Smooth muscle cell (in vitro differentiated cells): ENCODE measurements at regions not wholly inside any gene's neighbourhood (a gene's known extent, or its start where the extent isn't known, plus 50 kb on each side); places are given as distances from the start of the nearest gene placed in this dataset.
"Not testable (repeated sequence)": the region's sequence is repeated elsewhere in the genome, so short reads cannot be mapped to it uniquely, and the experiment has no call there.

ENCODE experiments used
- DNase-seq: peaks from one replicate; lab custom pipeline; 2025; ENCODE audit not compliant: unreplicated experiment; lab: John Stamatoyannopoulos, UW
- H2AFZ ChIP-seq: fragments of 200-600 bp; sonication (generic); 2 replicates; pipeline ENCODE4 v1.6.0; 2016; ENCODE audit warnings: antibody characterized with exemption, low read depth, mild to moderate bottlenecking
- H3F3A ChIP-seq: fragments of 200-600 bp; sonication (generic); 2 replicates; pipeline ENCODE4 v1.6.0; 2017; ENCODE audit warnings: antibody characterized with exemption, low read depth
- H3K27ac ChIP-seq: fragments of 200-600 bp; sonication (generic); 2 replicates; pipeline ENCODE4 v1.5.1; 2016; ENCODE audit warnings: low read depth, mild to moderate bottlenecking
- H3K27me3 ChIP-seq: fragments of 200-600 bp; sonication (generic); 2 replicates; pipeline ENCODE4 v1.6.1; 2016; ENCODE audit warnings: low read depth, mild to moderate bottlenecking
- H3K36me3 ChIP-seq: fragments of 200-600 bp; sonication (generic); 2 replicates; pipeline ENCODE4 v1.5.1; 2016; ENCODE audit warnings: low read depth
- H3K4me1 ChIP-seq: fragments of 200-600 bp; sonication (generic); 2 replicates; pipeline ENCODE4 v1.5.1; 2016; ENCODE audit warnings: low read depth
- H3K4me2 ChIP-seq: fragments of 200-600 bp; sonication (generic); 2 replicates; pipeline ENCODE4 v1.6.0; 2016; ENCODE audit warnings: mild to moderate bottlenecking
- H3K4me3 ChIP-seq: fragments of 200-600 bp; sonication (generic); 2 replicates; pipeline ENCODE4 v1.5.1; 2016; ENCODE audit warnings: mild to moderate bottlenecking
- H3K79me2 ChIP-seq: fragments of 200-600 bp; sonication (generic); 2 replicates; pipeline ENCODE4 v1.6.0; 2016; ENCODE audit warnings: low read depth, mild to moderate bottlenecking
- H3K9ac ChIP-seq: fragments of 200-600 bp; sonication (generic); 2 replicates; pipeline ENCODE4 v1.6.0; 2016; ENCODE audit warnings: low read depth
- H3K9me3 ChIP-seq: fragments of 200-600 bp; sonication (generic); replicated peaks from 2 replicates; pipeline ENCODE4 v1.5.1; 2016; ENCODE audit warnings: low read depth
- H4K20me1 ChIP-seq: fragments of 200-600 bp; sonication (generic); 2 replicates; pipeline ENCODE4 v1.6.0; 2016; ENCODE audit warnings: low read depth
- CTCF ChIP-seq: fragments of 200-600 bp; sonication (generic); IDR thresholded peaks from 2 replicates; pipeline ENCODE4 v1.5.1; 2017; ENCODE audit warnings: borderline replicate concordance, mild to moderate bottlenecking, antibody characterized with exemption; ENCODE audit not compliant: insufficient read depth, poor library complexity, severe bottlenecking
- WGBS: methylation state at CpG from one replicate; pipeline ENCODE4 v1.1.7; 2016; ENCODE audit warnings: low lambda C conversion rate; 5-methylcytosine and 5-hydroxymethylcytosine counted together

GRCh38 chr7:86983654-86984053 is 75.8 kb downstream of the ELAPOR2 start:
- H3K27me3 ChIP-seq, H3K4me1 ChIP-seq, H3F3A ChIP-seq, H3K27ac ChIP-seq, H3K36me3 ChIP-seq, DNase-seq, H3K4me3 ChIP-seq, H2AFZ ChIP-seq, H3K9ac ChIP-seq, H3K9me3 ChIP-seq, H3K4me2 ChIP-seq: not testable (repeated sequence)
- WGBS = 100% methylated on average over 1 of the region's 1 CpG
- Histone ChIP-seq H4K20me1 (peaks cover 35% of the 10 kb centered on the region), H3K79me2 (peaks cover 60% of the 10 kb centered on the region)

GRCh38 chr7:86981937-86982336 is 77.5 kb downstream of the ELAPOR2 start:
- peaks cover 58% of the 10 kb centered on the region for H3K79me2 ChIP-seq
- H3K36me3 ChIP-seq, H3F3A ChIP-seq, H3K27me3 ChIP-seq, H3K4me3 ChIP-seq, H3K9me3 ChIP-seq, H3K9ac ChIP-seq, H3K4me1 ChIP-seq, H2AFZ ChIP-seq, DNase-seq, H3K4me2 ChIP-seq, H3K27ac ChIP-seq: not testable (repeated sequence)
- WGBS = 95% methylated on average over 9 of the region's 9 CpGs
- peaks cover 51% of the 10 kb centered on the region for H4K20me1 ChIP-seq

- H3K4me1 ChIP-seq = no peaks in the 10 kb centered on the region
- no peak overlapping the region for H3K27ac ChIP-seq
- H3F3A ChIP-seq = no peaks in the 10 kb centered on the region
- H3K27me3 ChIP-seq = no peaks in the 10 kb centered on the region
- WGBS = 48% methylated on average over 2 of the region's 2 CpGs
- H2AFZ ChIP-seq = no peak overlapping the region
- peaks cover 7% of the 10 kb centered on the region for H3K36me3 ChIP-seq
- no peak for DNase-seq
- H3K4me2 ChIP-seq = no peak overlapping the region
- TF ChIP-seq CTCF = no peak
- peaks cover 66% of the 10 kb centered on the region for H3K79me2 ChIP-seq
- H3K9me3 ChIP-seq = peaks cover 9% of the 10 kb centered on the region
- no peak overlapping the region for H3K9ac ChIP-seq
- no peak overlapping the region for H3K4me3 ChIP-seq
- H4K20me1 ChIP-seq = peaks cover 59% of the 10 kb centered on the region
These were observed 78.3 kb downstream of the ELAPOR2 start for GRCh38 chr7:86981127-86981526.

GRCh38 chr7:86980223-86980622 is 79.2 kb downstream of the ELAPOR2 start:
- Histone ChIP-seq H3K79me2 (peaks cover 66% of the 10 kb centered on the region), H3K36me3 (peaks cover 5% of the 10 kb centered on the region)

More at GRCh38 chr7:86980223-86980622, 79.2 kb downstream of the ELAPOR2 start:
- H3K9ac ChIP-seq = no peak overlapping the region
- peaks cover 68% of the 10 kb centered on the region for H4K20me1 ChIP-seq
- no peak overlapping the region for H2AFZ ChIP-seq
- TF ChIP-seq CTCF = no peak
- no peak overlapping the region for H3K4me2 ChIP-seq
- no peak for DNase-seq
- H3K4me1 ChIP-seq = peaks cover 9% of the 10 kb centered on the region
- no peak overlapping the region for H3K4me3 ChIP-seq
- 87% methylated on average over 3 of the region's 3 CpGs for WGBS
- H3K27ac ChIP-seq = no peak overlapping the region
- no peaks in the 10 kb centered on the region for H3K27me3 ChIP-seq
- H3K9me3 ChIP-seq = peaks cover 7% of the 10 kb centered on the region
- H3F3A ChIP-seq = no peaks in the 10 kb centered on the region
